PC-3 (cell line): ENCODE measurements at regions not wholly inside any gene's neighbourhood (a gene's known extent, or its start where the extent isn't known, plus 50 kb on each side); places are given as distances from the start of the nearest gene placed in this dataset.

ENCODE experiments used
- ATAC-seq: fragments of 200-7000 bp; cut with Tn5 transposase; 2 replicates; pipeline ENCODE4 v1.9.1; 2020; ENCODE audit warnings: mild to moderate bottlenecking, moderate library complexity
- BruUV-seq: library from RNA; stranded (reverse); fragments of 400-500 nt; replicated peaks from 2 replicates; lab custom pipeline; 2021; lab: Mats Ljungman, UMichigan
- CTCF ChIA-PET: fragments of 300-600 bp; sonication (Branson Sonifier 250); formaldehyde crosslinking; loops from one replicate; lab custom pipeline; 2022; ENCODE audit warnings: antibody characterized with exemption; lab: Charles Lee
- POLR2A ChIA-PET: fragments of 300-600 bp; sonication (Branson Sonifier 250); formaldehyde crosslinking; loops from one replicate; lab custom pipeline; 2022; ENCODE audit warnings: antibody characterized with exemption; ENCODE audit not compliant: unreplicated experiment; lab: Charles Lee
- DNase-seq: peaks from one replicate; pipeline ENCODE4 v3.0.0-alpha.2; 2015
- H2AFZ ChIP-seq: fragments of 300-600 bp; sonication (generic); 2 replicates; pipeline ENCODE4 v1.6.0; 2016; ENCODE audit warnings: antibody characterized with exemption, low read length
- H3F3A ChIP-seq: fragments of 300-600 bp; sonication (generic); one replicate; pipeline ENCODE4 v1.6.0; 2017; ENCODE audit warnings: antibody characterized with exemption, low read length, control low read depth, mild to moderate bottlenecking; ENCODE audit not compliant: unreplicated experiment
- H3K27ac ChIP-seq: fragments of 300-600 bp; sonication (generic); 2 replicates; pipeline ENCODE4 v1.5.1; 2016; ENCODE audit warnings: mild to moderate bottlenecking, low read length
- H3K27me3 ChIP-seq: fragments of 300-600 bp; sonication (generic); 2 replicates; pipeline ENCODE4 v1.6.1; 2016; ENCODE audit warnings: low read length, mixed read lengths
- H3K36me3 ChIP-seq: fragments of 300-600 bp; sonication (generic); 2 replicates; pipeline ENCODE4 v1.6.1; 2016; ENCODE audit warnings: low read depth, mixed run types, low read length, mixed read lengths
- H3K4me1 ChIP-seq: fragments of 300-600 bp; sonication (generic); 2 replicates; pipeline ENCODE4 v1.5.1; 2016; ENCODE audit warnings: low read length; ENCODE audit not compliant: insufficient read depth
- H3K4me2 ChIP-seq: fragments of 300-600 bp; sonication (generic); 2 replicates; pipeline ENCODE4 v1.6.0; 2016; ENCODE audit warnings: low read length
- H3K4me3 ChIP-seq: fragments of 300-600 bp; sonication (generic); 2 replicates; pipeline ENCODE4 v1.5.1; 2016; ENCODE audit warnings: mild to moderate bottlenecking, low read length, mixed read lengths
- H3K79me2 ChIP-seq: fragments of 300-600 bp; sonication (generic); 2 replicates; pipeline ENCODE4 v1.6.1; 2017; ENCODE audit warnings: low read length, mixed read lengths
- H3K9ac ChIP-seq: fragments of 300-600 bp; sonication (generic); 2 replicates; pipeline ENCODE4 v1.6.0; 2016; ENCODE audit warnings: mild to moderate bottlenecking, low read length
- H3K9me2 ChIP-seq: fragments of 300-600 bp; sonication (generic); replicated peaks from 2 replicates; pipeline ENCODE4 v1.6.1; 2016; ENCODE audit warnings: mixed run types, low read length, mixed read lengths
- H3K9me3 ChIP-seq: fragments of 300-600 bp; sonication (generic); 2 replicates; pipeline ENCODE4 v1.6.1; 2016; ENCODE audit warnings: low read length, mixed read lengths
- H4K20me1 ChIP-seq: fragments of 300-600 bp; sonication (generic); 2 replicates; pipeline ENCODE4 v1.6.1; 2016; ENCODE audit warnings: low read length, mixed read lengths
- CTCF ChIP-seq: fragments of 300-600 bp; sonication (generic); conservative IDR thresholded peaks from 2 replicates; pipeline ENCODE4 v1.5.1; 2017; ENCODE audit warnings: antibody characterized with exemption, low read depth, mild to moderate bottlenecking, low read length
- EZH2 ChIP-seq: fragments of 300-600 bp; sonication (generic); IDR thresholded peaks from one replicate; pipeline ENCODE4 v1.6.1; 2017; ENCODE audit warnings: antibody characterized with exemption, mild to moderate bottlenecking, low read length; ENCODE audit not compliant: unreplicated experiment
- EZH2phosphoT487 ChIP-seq: fragments of 300-600 bp; sonication (generic); IDR thresholded peaks from 2 replicates; pipeline ENCODE4 v1.6.1; 2018; ENCODE audit warnings: mild to moderate bottlenecking, antibody characterized with exemption, low read length, borderline replicate concordance
- intact Hi-C: fragments of 100-400 bp; cut with micrococcal nuclease; formaldehyde crosslinking; loops from 2 replicates; pipeline ENCODE4 v1.9.0; 2023

GRCh38 chr6:40931931-40932330 lies 107.1 kb downstream of the UNC5CL start:
- Histone ChIP-seq H4K20me1 (no peaks in the 10 kb centered on the region), H3K9me3 (no peaks in the 10 kb centered on the region), H3K9ac (no peak overlapping the region), H3K79me2 (no peaks in the 10 kb centered on the region), H3K4me1 (peaks cover 22% of the 10 kb centered on the region), H3K4me3 (no peak overlapping the region), H3K9me2 (no peaks in the 10 kb centered on the region), H3K27me3 (no peaks in the 10 kb centered on the region), H2AFZ (no peak overlapping the region), H3K4me2 (no peak overlapping the region), H3F3A (no peaks in the 10 kb centered on the region), H3K36me3 (no peaks in the 10 kb centered on the region), H3K27ac (peak overlapping the region; percentile 44)
- ChIA-PET CTCF (interaction anchor here (0.7 kb wide), 1 partner anchor 109 kb away, joined by 3 read pairs; no protein-coding TSS in a partner anchor), POLR2A (interaction anchor here (0.6 kb wide), 1 partner anchor 9 kb away, joined by 4 read pairs; no protein-coding TSS in a partner anchor)
- BruUV-seq = no TSS peak
- intact Hi-C loops = no loop called here
- DNase-seq (peak; percentile 62), ATAC-seq (peak; percentile 68)
- TF ChIP-seq EZH2 (no peak), EZH2phosphoT487 (no peak), CTCF (no peak)

GRCh38 chr6:40930555-40930954 lies 108.5 kb downstream of the UNC5CL start:
- Histone ChIP-seq H3K79me2 (no peaks in the 10 kb centered on the region), H3K4me1 (peaks cover 13% of the 10 kb centered on the region), H3K27ac (no peak overlapping the region), H3F3A (no peaks in the 10 kb centered on the region), H4K20me1 (no peaks in the 10 kb centered on the region), H3K36me3 (no peaks in the 10 kb centered on the region), H3K9me3 (no peaks in the 10 kb centered on the region), H3K4me3 (no peak overlapping the region), H3K27me3 (no peaks in the 10 kb centered on the region), H3K9me2 (no peaks in the 10 kb centered on the region), H3K4me2 (no peak overlapping the region), H2AFZ (no peak overlapping the region), H3K9ac (no peak overlapping the region)
- ATAC-seq = no peak
- intact Hi-C loops = no loop called here
- DNase-seq = no peak
- ChIA-PET CTCF (interaction anchor here (0.5 kb wide), 1 partner anchor 66 kb away, joined by 4 read pairs; no protein-coding TSS in a partner anchor), POLR2A (no interaction called here)
- no TSS peak for BruUV-seq
- no peak for TF ChIP-seq CTCF
- no peak for TF ChIP-seq EZH2
- TF ChIP-seq EZH2phosphoT487 = no peak

GRCh38 chr6:40930045-40930444 lies 109.0 kb downstream of the UNC5CL start:
- TF ChIP-seq EZH2phosphoT487 (no peak), EZH2 (no peak), CTCF (no peak)
- ATAC-seq = no peak
- Histone ChIP-seq H3K27ac (no peak overlapping the region), H4K20me1 (no peaks in the 10 kb centered on the region), H3K36me3 (no peaks in the 10 kb centered on the region), H3F3A (no peaks in the 10 kb centered on the region), H3K9me2 (no peaks in the 10 kb centered on the region), H3K79me2 (no peaks in the 10 kb centered on the region), H3K4me3 (no peak overlapping the region), H3K4me2 (no peak overlapping the region), H3K27me3 (no peaks in the 10 kb centered on the region), H3K4me1 (peaks cover 13% of the 10 kb centered on the region), H3K9me3 (no peaks in the 10 kb centered on the region), H2AFZ (no peak overlapping the region), H3K9ac (no peak overlapping the region)
- BruUV-seq = no TSS peak
- POLR2A ChIA-PET = no interaction called here
- intact Hi-C loops = no loop called here
- CTCF ChIA-PET = no interaction called here
- DNase-seq = no peak
